ENCODE measurements at regions not wholly inside any gene's neighbourhood (a gene's known extent, or its start where the extent isn't known, plus 50 kb on each side); places are given as distances from the start of the nearest gene placed in this dataset.

DNA sequence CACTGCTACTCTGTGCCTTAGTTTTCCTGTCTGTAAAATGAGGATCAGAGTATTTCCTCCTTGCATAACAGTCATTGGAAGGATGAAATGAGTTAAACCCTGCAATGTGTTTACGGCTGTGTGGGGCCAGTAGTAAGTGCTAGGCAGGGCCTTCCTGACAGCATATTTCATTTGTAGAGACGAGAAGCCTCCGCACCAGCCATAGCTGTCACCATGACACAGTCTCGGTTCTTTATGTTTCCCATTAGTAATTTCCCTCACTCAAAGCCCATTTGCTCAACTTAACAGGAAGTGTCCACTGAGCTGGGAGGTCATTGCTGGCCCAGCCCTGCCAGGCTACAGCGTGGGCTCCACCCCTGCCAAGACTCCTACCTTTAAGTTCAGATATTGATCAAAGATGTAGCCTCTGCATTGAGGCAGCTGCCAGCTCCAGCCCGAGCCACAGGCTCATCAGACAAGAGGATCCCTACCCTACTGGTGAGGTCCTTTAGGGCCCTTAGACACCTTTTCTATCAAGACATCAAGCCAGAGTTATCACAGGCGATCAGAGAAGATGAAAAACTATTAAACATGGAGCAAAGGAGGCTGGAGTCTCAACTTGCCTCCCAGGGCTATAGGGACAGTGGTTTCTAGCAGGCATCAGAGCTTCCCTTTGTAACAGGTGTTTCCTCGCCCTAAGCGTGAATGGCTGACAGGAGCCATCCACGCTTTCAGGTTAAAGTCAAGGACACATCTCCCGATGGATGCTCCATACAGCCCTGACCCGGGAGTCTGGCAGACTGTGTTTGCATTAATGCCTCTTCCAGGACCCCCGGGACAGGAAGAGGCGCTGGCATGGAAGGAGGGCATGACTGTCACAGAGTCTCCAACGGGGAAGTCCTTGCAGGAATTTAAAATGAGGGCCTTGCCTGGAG lies 251.7 kb downstream of the NDUFA10 start:
- in situ Hi-C loops (cut with HindIII; ENCODE audit: low sequenced_read_pairs): no loop called here
- H3K4me3 ChIP-seq (ENCODE audit: low read depth, low read length): no peak overlapping the region
- no peak for DNase-seq (ENCODE audit: low read depth)
- TF ChIP-seq, protein P1, sequence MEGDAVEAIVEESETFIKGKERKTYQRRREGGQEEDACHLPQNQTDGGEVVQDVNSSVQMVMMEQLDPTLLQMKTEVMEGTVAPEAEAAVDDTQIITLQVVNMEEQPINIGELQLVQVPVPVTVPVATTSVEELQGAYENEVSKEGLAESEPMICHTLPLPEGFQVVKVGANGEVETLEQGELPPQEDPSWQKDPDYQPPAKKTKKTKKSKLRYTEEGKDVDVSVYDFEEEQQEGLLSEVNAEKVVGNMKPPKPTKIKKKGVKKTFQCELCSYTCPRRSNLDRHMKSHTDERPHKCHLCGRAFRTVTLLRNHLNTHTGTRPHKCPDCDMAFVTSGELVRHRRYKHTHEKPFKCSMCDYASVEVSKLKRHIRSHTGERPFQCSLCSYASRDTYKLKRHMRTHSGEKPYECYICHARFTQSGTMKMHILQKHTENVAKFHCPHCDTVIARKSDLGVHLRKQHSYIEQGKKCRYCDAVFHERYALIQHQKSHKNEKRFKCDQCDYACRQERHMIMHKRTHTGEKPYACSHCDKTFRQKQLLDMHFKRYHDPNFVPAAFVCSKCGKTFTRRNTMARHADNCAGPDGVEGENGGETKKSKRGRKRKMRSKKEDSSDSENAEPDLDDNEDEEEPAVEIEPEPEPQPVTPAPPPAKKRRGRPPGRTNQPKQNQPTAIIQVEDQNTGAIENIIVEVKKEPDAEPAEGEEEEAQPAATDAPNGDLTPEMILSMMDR (IDR thresholded peaks at IDR 0.05; ENCODE audit: low read depth, low read length, missing control alignments): no peak

DNA sequence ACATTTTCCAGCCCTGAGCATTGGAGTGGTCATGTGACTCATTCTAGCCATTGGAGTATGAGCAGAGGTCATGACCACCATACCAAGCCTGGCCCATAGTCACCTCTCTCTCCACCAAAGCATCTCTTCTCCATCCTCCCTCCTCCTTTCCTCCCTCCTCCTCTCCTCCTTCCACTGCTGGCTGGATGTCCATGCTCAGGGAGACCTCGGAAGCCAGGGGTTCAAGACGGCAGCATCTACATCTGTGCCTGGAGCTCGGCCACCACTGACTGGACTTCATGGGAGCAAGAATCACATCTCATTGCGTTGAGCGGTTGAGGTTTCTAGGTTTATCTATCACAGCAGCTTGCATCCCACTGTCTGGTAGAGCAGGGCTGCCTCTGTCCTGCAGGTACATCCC lies 252.4 kb downstream of the NDUFA10 start:
- in situ Hi-C loops (cut with HindIII; ENCODE audit: low sequenced_read_pairs): no loop called here
- no peak overlapping the region for H3K4me3 ChIP-seq (ENCODE audit: low read depth, low read length)
- TF ChIP-seq, protein P1 (IDR thresholded peaks at IDR 0.05; ENCODE audit: low read depth, low read length, missing control alignments): no peak
- no peak for DNase-seq (ENCODE audit: low read depth)

DNA sequence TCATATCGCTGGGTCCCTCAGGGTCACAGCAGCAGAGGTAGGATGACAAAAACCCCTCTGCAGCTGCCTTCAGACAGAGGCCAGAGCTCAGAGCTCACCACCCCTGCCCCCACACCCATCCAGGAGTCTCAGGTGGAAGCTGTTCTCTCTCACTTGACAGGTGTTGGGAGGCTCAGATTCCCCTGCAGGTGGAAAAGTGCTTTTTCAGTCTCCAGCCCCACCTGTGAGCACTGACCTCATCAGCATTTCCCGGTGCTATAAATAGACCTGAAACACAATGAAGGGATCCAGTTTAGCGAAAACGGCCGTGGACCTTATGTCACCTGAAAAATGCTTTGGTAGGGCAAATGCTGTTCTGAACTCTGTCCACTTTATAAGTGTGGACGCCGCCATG lies 254.9 kb downstream of the NDUFA10 start:
- TF ChIP-seq, protein P1 (IDR thresholded peaks at IDR 0.05; ENCODE audit: low read depth, low read length, missing control alignments): no peak
- H3K4me3 ChIP-seq (ENCODE audit: low read depth, low read length): no peak overlapping the region
- no peak for DNase-seq (ENCODE audit: low read depth)
- in situ Hi-C loops (cut with HindIII; ENCODE audit: low sequenced_read_pairs): no loop called here

DNA sequence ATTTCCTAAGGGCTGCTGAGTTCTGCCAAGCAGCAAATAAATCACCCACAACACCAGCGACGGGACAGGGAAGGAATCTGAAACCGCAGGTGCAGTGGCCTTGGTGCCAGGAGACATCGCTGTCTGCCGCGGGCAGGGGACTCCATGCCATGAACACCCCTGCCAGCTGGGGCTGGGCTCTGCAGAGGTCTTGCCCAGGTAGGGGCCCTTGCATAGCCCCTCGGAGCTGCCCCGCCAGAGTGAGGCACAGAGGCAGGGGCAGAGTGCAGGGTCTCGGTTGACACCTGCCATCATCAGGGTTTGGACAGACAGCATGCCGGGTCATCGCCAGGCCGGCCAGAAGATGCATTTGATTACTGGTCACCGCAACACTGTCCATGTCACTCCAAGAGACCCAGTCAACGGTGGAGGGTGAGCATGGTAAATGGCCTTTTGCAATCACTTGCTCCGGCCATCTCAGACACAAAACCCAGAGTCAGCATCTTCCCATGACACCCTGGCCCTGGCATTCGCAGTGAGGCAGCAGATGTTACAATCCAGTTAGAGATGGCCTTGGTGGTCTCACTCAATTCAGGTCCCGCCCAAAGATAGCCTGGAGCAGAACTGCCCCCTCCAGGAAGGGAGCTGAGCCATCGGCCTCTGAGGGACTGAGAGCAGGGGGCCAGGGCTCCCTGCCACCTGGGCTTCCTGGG lies 255.4 kb downstream of the NDUFA10 start:
- no peak for DNase-seq (ENCODE audit: low read depth)
- TF ChIP-seq, protein P1 (IDR thresholded peaks at IDR 0.05; ENCODE audit: low read depth, low read length, missing control alignments): no peak
- no peak overlapping the region for H3K4me3 ChIP-seq (ENCODE audit: low read depth, low read length)
- in situ Hi-C loops (cut with HindIII; ENCODE audit: low sequenced_read_pairs): no loop called here

DNA sequence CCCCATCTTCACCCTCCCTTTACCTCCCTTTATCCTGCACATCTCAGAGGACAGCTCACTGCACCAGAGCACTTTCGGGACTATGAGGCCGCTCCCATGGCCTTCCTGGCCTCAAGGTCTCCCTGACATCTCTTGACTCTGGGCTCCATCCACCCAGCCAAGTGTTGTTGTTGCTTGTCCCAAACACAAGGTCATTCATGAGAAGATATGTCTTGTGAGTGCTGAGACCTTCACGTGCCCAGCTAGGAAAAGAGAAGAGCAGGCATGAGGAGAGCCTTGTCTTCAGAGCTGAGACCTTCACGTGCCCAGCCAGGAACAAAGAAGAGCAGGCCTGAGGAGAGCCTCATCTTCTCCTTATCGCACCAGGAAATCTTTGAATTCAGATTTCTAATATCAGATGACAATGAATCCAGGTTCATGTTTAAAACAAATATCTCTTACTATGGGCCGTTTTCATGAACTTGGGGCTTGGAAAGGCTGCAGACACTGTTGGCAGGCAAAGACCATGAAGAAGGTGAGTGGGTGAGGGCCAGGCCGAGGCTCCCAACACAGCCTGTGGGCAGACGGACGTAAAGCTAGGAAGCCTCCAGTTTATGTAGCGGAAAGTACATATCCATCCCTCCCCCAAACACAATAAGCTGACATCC lies 256.1 kb downstream of the NDUFA10 start:
- DNase-seq (ENCODE audit: low read depth): no peak
- no peak overlapping the region for H3K4me3 ChIP-seq (ENCODE audit: low read depth, low read length)
- in situ Hi-C loops (cut with HindIII; ENCODE audit: low sequenced_read_pairs): no loop called here
- TF ChIP-seq, protein P1 (IDR thresholded peaks at IDR 0.05; ENCODE audit: low read depth, low read length, missing control alignments): no peak

DNA sequence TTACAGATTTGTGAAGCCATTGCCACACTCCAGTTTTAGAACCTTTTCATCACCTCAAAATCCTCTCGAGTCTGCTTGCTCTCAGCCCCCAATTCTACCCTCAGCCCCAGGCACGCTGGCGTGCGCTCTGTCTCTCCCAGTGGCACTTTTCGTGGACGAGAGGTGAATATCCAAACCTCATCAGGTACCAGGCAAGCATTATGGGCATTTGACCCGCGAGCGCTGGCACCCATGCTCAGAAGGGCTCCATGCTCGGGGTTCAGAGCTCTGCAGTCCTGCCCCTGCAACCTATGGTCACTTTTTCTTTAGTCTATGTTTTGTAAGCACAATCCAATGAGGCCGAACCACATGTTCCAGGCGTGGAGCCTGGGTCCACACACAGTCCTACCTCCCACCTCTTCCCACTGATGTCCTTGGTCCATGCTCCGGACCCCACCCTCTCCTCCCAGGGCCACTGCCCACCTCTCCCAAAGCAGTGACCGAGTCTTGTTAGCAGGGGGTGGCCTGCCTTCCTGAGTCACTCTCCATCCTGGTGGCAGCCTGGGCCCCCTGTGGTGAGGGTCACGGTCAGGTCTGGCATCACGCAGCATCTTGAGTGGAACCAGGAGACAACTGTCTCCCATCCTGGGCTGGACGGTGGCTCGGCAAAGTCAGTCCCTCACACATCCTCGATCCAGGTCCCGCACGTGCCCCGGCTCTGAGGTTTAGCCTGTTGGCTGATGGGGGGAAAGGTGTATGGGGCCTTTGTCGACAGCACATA lies 256.9 kb downstream of the NDUFA10 start:
- no peak overlapping the region for H3K4me3 ChIP-seq (ENCODE audit: low read depth, low read length)
- TF ChIP-seq, protein P1 (IDR thresholded peaks at IDR 0.05; ENCODE audit: low read depth, low read length, missing control alignments): no peak

More for the DNA sequence above, 256.9 kb downstream of the NDUFA10 start:
- in situ Hi-C loops (cut with HindIII; ENCODE audit: low sequenced_read_pairs): no loop called here
- DNase-seq (ENCODE audit: low read depth): no peak
